Adipocyte (in vitro differentiated cells): ENCODE measurements at regions not wholly inside any gene's neighbourhood (a gene's known extent, or its start where the extent isn't known, plus 50 kb on each side); places are given as distances from the start of the nearest gene placed in this dataset.

ENCODE experiments used
- DNase-seq: peaks from one replicate; pipeline ENCODE4 v3.0.0-alpha.2; 2015; ENCODE audit warnings: low read depth
- H3K27me3 ChIP-seq: replicated peaks from 2 replicates; pipeline ENCODE4 v1.7.0; 2013; ENCODE audit warnings: mild to moderate bottlenecking, low read length, moderate library complexity; ENCODE audit not compliant: control insufficient read depth, insufficient read depth
- H3K36me3 ChIP-seq: 2 replicates; pipeline ENCODE4 v1.7.0; 2013; ENCODE audit warnings: low read length, mild to moderate bottlenecking, moderate library complexity; ENCODE audit not compliant: control insufficient read depth, insufficient read depth, severe bottlenecking
- H3K4me1 ChIP-seq: 2 replicates; pipeline ENCODE4 v1.7.0; 2013; ENCODE audit warnings: mild to moderate bottlenecking, low read length, moderate library complexity; ENCODE audit not compliant: control insufficient read depth, insufficient read depth
- H3K4me3 ChIP-seq: 2 replicates; pipeline ENCODE4 v1.7.0; 2013; ENCODE audit warnings: mild to moderate bottlenecking, low read length, moderate library complexity
- H3K9ac ChIP-seq: 2 replicates; pipeline ENCODE4 v1.7.0; 2013; ENCODE audit warnings: mild to moderate bottlenecking, low read length, moderate library complexity
- H3K9me3 ChIP-seq: 2 replicates; pipeline ENCODE4 v1.7.0; 2013; ENCODE audit warnings: mild to moderate bottlenecking, low read length, moderate library complexity; ENCODE audit not compliant: control insufficient read depth

- Histone ChIP-seq H3K4me1 (peaks cover 32% of the 10 kb centered on the region), H3K9me3 (no peaks in the 10 kb centered on the region), H3K9ac (no peak overlapping the region), H3K27me3 (no peaks in the 10 kb centered on the region), H3K4me3 (no peak overlapping the region), H3K36me3 (no peaks in the 10 kb centered on the region)
- DNase-seq, result no peak
Observed at GRCh38 chr2:48108455-48108854, 202.2 kb upstream of the FBXO11 start.

GRCh38 chr2:48109491-48110204 lies 203.3 kb upstream of the FBXO11 start:
- H3K9me3 ChIP-seq, result no peaks in the 10 kb centered on the region
- DNase-seq, result no peak
- peaks cover 41% of the 10 kb centered on the region for H3K4me1 ChIP-seq
- H3K4me3 ChIP-seq, result no peak overlapping the region
- no peaks in the 10 kb centered on the region for H3K27me3 ChIP-seq
- H3K36me3 ChIP-seq, result no peaks in the 10 kb centered on the region
- no peak overlapping the region for H3K9ac ChIP-seq

- Histone ChIP-seq H3K9me3 (no peaks in the 10 kb centered on the region), H3K9ac (peak overlapping the region; percentile 87), H3K27me3 (no peaks in the 10 kb centered on the region), H3K4me3 (no peak overlapping the region), H3K36me3 (no peaks in the 10 kb centered on the region), H3K4me1 (peaks cover 49% of the 10 kb centered on the region)
- no peak for DNase-seq
Observed at GRCh38 chr2:48110492-48110891, 204.0 kb upstream of the FOXN2 start.

GRCh38 chr2:48112911-48113680 lies 201.4 kb upstream of the FOXN2 start:
- no peaks in the 10 kb centered on the region for H3K27me3 ChIP-seq
- peak; percentile 56 for DNase-seq
- H3K4me1 ChIP-seq, result peaks cover 34% of the 10 kb centered on the region
- no peaks in the 10 kb centered on the region for H3K36me3 ChIP-seq
- no peak overlapping the region for H3K4me3 ChIP-seq
- H3K9me3 ChIP-seq, result no peaks in the 10 kb centered on the region
- H3K9ac ChIP-seq, result no peak overlapping the region

GRCh38 chr2:48113767-48114166 lies 200.7 kb upstream of the FOXN2 start:
- peak; percentile 8 for DNase-seq
- H3K9ac ChIP-seq, result no peak overlapping the region
- peaks cover 34% of the 10 kb centered on the region for H3K4me1 ChIP-seq
- no peaks in the 10 kb centered on the region for H3K36me3 ChIP-seq
- no peaks in the 10 kb centered on the region for H3K27me3 ChIP-seq
- H3K9me3 ChIP-seq, result no peaks in the 10 kb centered on the region
- no peak overlapping the region for H3K4me3 ChIP-seq

GRCh38 chr2:48114256-48114655 lies 200.2 kb upstream of the FOXN2 start:
- no peaks in the 10 kb centered on the region for H3K9me3 ChIP-seq
- H3K9ac ChIP-seq, result no peak overlapping the region
- no peak overlapping the region for H3K4me3 ChIP-seq
- H3K4me1 ChIP-seq, result peaks cover 34% of the 10 kb centered on the region
- H3K36me3 ChIP-seq, result no peaks in the 10 kb centered on the region
- no peaks in the 10 kb centered on the region for H3K27me3 ChIP-seq
- DNase-seq, result peak; percentile 75

GRCh38 chr2:48116497-48116896 lies 198.0 kb upstream of the FOXN2 start:
- Histone ChIP-seq H3K9ac (no peak overlapping the region), H3K4me1 (peaks cover 31% of the 10 kb centered on the region), H3K4me3 (no peak overlapping the region), H3K36me3 (no peaks in the 10 kb centered on the region), H3K27me3 (no peaks in the 10 kb centered on the region), H3K9me3 (no peaks in the 10 kb centered on the region)
- DNase-seq, result no peak

GRCh38 chr2:48118895-48119294 lies 195.6 kb upstream of the FOXN2 start:
- H3K27me3 ChIP-seq, result no peaks in the 10 kb centered on the region
- H3K9ac ChIP-seq, result no peak overlapping the region
- DNase-seq, result no peak
- no peaks in the 10 kb centered on the region for H3K36me3 ChIP-seq
- H3K4me3 ChIP-seq, result no peak overlapping the region
- H3K4me1 ChIP-seq, result peaks cover 14% of the 10 kb centered on the region
- H3K9me3 ChIP-seq, result no peaks in the 10 kb centered on the region

GRCh38 chr2:48120112-48120511 lies 194.4 kb upstream of the FOXN2 start:
- Histone ChIP-seq H3K36me3 (no peaks in the 10 kb centered on the region), H3K4me3 (no peak overlapping the region), H3K9me3 (no peaks in the 10 kb centered on the region), H3K9ac (no peak overlapping the region), H3K4me1 (peaks cover 12% of the 10 kb centered on the region), H3K27me3 (no peaks in the 10 kb centered on the region)
- DNase-seq, result no peak

- H3K9ac ChIP-seq, result no peak overlapping the region
- no peaks in the 10 kb centered on the region for H3K36me3 ChIP-seq
- no peaks in the 10 kb centered on the region for H3K9me3 ChIP-seq
- DNase-seq, result peak; percentile 59
- no peaks in the 10 kb centered on the region for H3K27me3 ChIP-seq
- no peak overlapping the region for H3K4me3 ChIP-seq
- H3K4me1 ChIP-seq, result peaks cover 14% of the 10 kb centered on the region
Observed at GRCh38 chr2:48120759-48121242, 193.7 kb upstream of the FOXN2 start.

GRCh38 chr2:48122166-48122565 lies 192.3 kb upstream of the FOXN2 start:
- Histone ChIP-seq H3K4me3 (no peak overlapping the region), H3K27me3 (no peaks in the 10 kb centered on the region), H3K9ac (no peak overlapping the region), H3K36me3 (no peaks in the 10 kb centered on the region), H3K9me3 (no peaks in the 10 kb centered on the region), H3K4me1 (peaks cover 23% of the 10 kb centered on the region)
- DNase-seq, result no peak
